Activated CD4-positive, alpha-beta T cell treated with anti-CD3 and anti-CD28 coated beads, Interleukin-2, Interleukin-6, amounts not matched to agents 100 ng/mL and 50 ng/mL, durations not matched to agents 16 hours and 8 hours (primary cell): ENCODE measurements at regions not wholly inside any gene's neighbourhood (a gene's known extent, or its start where the extent isn't known, plus 50 kb on each side); places are given as distances from the start of the nearest gene placed in this dataset.
"Not testable (repeated sequence)": the region's sequence is repeated elsewhere in the genome, so short reads cannot be mapped to it uniquely, and the experiment has no call there.

Source experiments
- DNase-seq: peaks from one replicate; pipeline ENCODE4 v3.0.0-alpha.2; 2020

- no peak for DNase-seq
These were observed 678.8 kb upstream of the NRP1 start for GRCh38 chr10:34013235-34013634.

- DNase-seq: no peak
These were observed 676.4 kb upstream of the NRP1 start for GRCh38 chr10:34010891-34011290.

DNA sequence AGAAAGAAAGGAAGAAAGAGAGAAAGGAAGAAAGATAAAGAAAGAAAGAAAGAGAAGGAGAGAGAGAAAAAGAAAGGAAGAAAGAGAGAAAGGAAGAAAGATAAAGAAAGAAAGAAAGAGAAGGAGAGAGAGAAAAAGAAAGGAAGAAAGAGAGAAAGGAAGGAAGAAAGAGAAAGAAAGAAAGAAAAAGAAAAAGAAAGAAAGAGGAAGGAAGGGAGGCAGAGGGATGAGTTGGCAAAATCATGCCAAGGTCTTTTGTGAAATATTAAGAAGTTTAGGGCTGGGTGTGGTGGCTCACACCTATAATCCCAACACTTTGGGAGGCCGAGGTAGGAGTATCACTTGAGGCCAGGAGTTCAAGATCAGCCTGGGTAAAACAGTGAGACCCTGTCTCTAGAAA lies 675.8 kb upstream of the NRP1 start:
- not testable (repeated sequence) for DNase-seq

GRCh38 chr10:34008656-34009055 lies 674.2 kb upstream of the NRP1 start:
- DNase-seq: no peak

GRCh38 chr10:34006471-34006870 lies 672.0 kb upstream of the NRP1 start:
- no peak for DNase-seq

- no peak for DNase-seq
These were observed 669.1 kb upstream of the NRP1 start for GRCh38 chr10:34003561-34003960.

DNA sequence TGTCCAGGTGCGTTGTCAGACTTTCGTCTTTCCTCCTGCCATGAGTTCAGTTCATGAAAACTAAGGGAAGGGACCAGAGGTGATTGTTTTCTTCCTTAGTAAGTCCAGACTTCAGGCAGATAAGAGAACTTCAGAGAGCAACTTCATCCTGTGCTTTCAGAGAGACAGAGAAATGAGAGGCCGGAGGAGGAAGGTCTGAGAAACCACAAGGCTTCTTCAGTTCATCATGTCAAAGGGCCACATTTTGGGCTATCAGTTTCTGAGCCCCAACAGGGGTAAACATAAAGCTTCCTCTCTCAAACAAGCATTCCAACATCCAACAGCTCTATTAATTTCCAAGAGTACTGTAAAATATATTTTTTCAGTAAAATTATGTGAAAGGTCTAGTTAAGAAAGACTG lies 668.4 kb upstream of the NRP1 start:
- DNase-seq: no peak

- no peak for DNase-seq
These were observed 667.4 kb upstream of the NRP1 start for GRCh38 chr10:34001831-34002230.

DNA sequence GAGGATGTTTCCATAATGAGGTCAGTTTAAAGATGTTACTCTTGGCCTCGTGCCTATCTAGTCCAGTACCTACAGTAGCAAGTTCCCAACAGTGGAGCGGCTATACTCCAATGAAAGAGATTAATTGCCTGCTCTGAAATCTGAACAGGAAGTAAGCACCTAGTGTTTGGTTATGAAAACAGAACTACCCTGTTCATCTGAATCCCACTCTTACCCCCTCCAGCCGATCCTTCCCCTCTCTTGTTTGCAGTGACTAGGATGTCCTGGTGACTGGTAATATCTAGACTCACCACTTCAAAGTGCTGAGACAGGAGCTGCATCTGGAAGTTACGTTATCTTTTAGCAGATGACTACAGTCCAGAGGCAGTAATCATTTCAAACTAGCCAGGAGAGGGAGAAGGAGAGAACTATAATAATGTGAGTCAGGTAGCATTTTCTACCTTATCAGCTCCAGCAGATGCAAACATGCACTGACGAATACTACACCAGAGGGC lies 666.7 kb upstream of the NRP1 start:
- no peak for DNase-seq

DNA sequence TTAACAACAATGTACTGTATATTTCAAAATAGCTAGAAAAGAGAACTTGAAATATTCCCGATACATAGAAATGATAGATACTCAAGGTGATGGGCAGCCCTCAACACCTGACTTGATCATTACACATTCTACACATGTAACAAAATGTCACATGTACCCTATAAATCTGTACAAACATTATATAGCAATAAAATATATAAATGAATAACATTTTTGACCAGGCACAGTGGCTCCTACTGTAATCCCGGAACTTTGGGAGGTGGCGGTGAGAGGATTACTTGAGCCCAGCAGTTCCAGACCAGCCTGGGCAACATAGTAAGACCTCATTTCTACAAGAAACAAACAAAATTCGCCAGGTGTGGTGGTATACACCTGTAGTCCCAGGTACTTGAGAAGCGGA lies 659.5 kb upstream of the NRP1 start:
- no peak for DNase-seq

DNA sequence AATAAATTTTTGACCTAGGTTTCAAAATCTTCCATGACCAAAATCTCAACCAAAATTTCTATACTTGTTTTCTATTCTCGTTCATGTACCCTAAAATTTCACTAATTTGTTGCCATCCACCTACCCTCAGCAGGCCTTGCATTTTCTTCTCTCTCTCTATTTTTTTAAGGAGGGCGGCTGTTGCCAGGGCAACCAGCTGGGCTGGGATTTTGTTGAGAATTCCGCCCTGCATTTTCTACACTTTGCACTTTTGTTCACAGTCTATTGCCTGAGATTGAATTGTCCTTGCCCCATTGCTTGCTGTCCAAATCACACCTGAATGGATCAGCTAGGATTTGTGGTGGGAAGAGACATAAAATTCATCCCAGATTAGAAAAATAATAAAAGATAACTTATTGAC lies 657.5 kb upstream of the NRP1 start:
- DNase-seq: no peak

DNA sequence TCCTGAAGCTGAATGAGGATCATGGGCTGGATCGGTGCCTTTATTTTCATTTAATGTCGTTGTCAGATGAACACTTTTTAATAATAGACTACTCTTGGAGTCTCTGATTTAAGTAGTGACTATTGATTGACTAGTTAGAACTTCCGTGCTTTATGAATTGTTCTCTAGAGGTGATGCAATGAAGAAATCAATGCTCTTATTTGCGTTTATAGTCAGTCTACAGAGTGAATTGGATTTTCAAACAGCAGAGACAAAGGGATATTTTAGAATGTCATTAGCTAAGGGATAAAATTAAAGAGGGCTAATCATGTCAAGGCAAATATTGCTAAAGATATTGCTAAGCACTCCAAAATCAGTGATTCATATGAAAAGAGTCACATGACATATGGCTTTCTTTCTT lies 652.0 kb upstream of the NRP1 start:
- no peak for DNase-seq

DNA sequence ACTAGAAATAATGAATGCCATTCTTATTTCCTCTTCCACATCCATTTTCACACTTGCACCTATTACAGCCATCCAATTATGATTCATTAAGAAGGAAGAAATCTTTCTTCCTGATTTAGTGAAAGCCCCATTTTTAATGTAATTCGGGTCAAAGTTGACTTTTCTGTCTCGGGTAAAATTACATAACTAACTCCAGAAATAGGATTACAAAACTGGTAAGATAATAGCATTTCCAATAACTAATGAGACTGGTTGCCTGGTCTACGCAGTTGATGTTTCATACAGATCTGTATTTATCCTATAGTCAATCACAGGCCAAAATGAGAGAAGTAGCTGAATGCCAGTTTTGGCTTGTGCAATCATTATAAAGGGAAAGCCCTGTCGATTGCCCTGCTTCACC lies 651.5 kb upstream of the NRP1 start:
- no peak for DNase-seq

DNA sequence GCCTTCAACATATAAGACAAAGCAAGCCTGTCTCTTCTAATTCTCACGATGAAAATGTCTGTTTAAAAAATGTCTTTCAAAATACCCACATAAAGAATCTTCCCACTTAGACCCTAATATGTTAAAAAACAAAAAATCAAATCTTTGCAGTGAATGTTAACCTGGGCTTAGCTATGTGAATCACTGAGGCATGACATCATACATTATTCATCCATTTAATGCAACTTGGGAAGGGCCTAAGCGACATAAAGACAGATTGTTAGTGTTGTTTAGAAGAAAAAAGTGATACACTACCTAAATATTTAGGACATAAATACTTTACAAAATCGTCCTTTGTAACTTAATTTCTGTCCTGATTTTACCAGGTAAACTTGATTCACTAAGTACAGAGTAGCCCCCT lies 648.5 kb upstream of the NRP1 start:
- DNase-seq: no peak

- DNase-seq: no peak
These were observed 646.8 kb upstream of the NRP1 start for GRCh38 chr10:33981301-33981700.

- DNase-seq: no peak
These were observed 644.7 kb upstream of the NRP1 start for GRCh38 chr10:33979195-33979594.

- no peak for DNase-seq
These were observed 641.0 kb upstream of the NRP1 start for GRCh38 chr10:33975481-33975880.

DNA sequence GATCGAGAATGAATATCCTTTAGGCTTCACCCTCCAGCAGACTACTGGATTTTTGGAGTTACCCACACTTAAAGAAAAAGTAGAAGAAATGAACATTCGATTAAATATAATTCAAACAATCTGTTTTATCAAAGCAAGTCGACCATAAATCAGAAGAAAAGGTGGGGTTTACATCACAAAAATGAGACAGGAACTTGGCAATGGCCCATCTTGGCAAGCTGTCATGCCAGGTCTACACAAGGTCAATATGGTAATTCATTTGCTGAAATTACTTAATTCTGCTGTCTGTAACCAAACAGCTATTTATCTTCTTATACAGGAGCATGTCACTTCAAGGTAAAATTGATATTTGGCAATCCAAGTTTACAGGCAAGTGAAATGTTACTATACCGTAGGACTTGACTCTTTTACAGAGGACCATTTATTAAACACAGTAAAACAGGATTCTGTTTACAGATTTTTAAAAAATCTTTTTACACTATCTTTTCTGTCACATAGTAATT lies 640.6 kb upstream of the NRP1 start:
- no peak for DNase-seq

GRCh38 chr10:33968983-33969382 lies 634.5 kb upstream of the NRP1 start:
- DNase-seq: no peak

DNA sequence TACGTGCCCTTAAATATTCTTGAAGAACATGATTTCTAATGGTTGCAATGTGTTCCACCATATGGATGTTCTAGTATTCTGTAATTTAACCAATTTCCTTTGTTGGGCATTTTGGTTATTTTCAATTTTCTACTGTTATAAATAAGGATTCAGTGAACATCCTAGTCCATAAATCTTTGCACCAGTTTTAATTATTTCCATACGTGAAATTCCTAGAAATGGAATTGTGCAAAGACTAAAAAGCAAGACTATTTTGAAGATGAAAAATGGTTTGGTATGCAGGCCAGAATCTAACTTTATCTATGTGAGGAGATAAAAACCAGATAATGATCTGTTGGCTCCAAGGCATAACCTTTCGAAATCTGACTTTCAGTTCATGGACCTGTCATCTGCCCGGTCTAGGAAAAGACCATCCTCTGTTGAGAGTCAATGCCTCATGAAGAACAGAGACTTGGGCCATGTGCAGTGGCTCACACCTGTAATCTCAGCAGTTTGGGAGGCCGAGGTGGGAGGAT lies 633.2 kb upstream of the NRP1 start:
- no peak for DNase-seq

DNA sequence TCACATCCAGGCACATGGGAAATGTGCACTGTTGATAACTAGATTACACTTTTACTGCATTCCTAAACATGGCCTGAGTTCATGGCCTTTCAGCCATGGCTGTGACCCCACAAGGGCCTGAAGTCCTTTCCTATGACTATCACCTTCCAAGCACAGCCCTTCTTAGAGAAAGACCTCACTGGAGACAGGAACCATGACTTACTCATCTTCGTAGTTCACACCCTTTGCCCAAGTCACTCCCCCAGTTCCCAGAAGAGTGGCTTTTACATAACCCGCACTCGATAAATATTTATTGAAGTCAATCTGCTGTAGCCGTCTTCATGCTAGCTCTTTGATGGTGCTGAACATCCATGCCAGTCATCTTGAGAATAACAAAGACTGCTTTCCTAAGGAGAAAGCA lies 632.5 kb upstream of the NRP1 start:
- DNase-seq: no peak

- DNase-seq: no peak
These were observed 631.5 kb upstream of the NRP1 start for GRCh38 chr10:33965795-33966581.

DNA sequence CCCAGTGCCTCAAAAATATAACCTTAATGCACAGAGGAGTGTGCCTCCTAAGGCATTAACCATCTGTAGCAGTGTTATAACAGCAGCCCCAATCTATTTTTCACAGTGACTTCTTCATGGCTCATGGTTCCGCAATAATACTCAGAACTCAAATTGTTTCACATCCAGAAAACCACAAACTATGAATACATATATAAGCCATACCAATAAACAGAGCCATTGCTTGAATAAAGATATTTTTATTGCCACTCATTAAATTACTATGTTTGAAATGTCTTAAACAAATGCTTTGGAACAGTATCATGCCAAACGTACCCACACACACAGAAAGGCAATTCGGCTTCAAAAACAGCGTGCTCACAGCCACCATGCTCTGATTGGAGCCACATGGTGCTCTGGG lies 629.3 kb upstream of the NRP1 start:
- DNase-seq: no peak

GRCh38 chr10:33956322-33956721 lies 621.9 kb upstream of the NRP1 start:
- not testable (repeated sequence) for DNase-seq

GRCh38 chr10:33955676-33956075 lies 621.2 kb upstream of the NRP1 start:
- no peak for DNase-seq
